Endothelial cell of umbilical vein (primary cell): ENCODE measurements at regions not wholly inside any gene's neighbourhood (a gene's known extent, or its start where the extent isn't known, plus 50 kb on each side); places are given as distances from the start of the nearest gene placed in this dataset.

Experiments used
- BruUV-seq: library from RNA; stranded (reverse); fragments of 400-500 nt; replicated peaks from 2 replicates; lab custom pipeline; 2021; lab: Mats Ljungman, UMichigan
- CTCF ChIA-PET: fragments of 300-600, 350-600 bp; sonication (Branson Sonifier 250); formaldehyde crosslinking; loops from one replicate; lab custom pipeline; 2021; ENCODE audit warnings: antibody characterized with exemption, inconsistent platforms; lab: Charles Lee
- POLR2A ChIA-PET: fragments of 300-600, 350-600 bp; sonication (Branson Sonifier 250); formaldehyde crosslinking; loops from one replicate; lab custom pipeline; 2021; ENCODE audit warnings: antibody characterized with exemption, inconsistent platforms; lab: Charles Lee
- DNase-seq: peaks from one replicate; pipeline ENCODE4 v3.0.0-alpha.2; 2011; ENCODE audit warnings: low read depth, low spot score
- FAIRE-seq: peaks from 2 replicates; lab custom pipeline; 2011; peaks lifted over from hg19 to GRCh38; lab: Jason Lieb, UNC
- H2AFZ ChIP-seq: 2 replicates; pipeline ENCODE4 v1.6.0; 2012; ENCODE audit warnings: low read depth, low read length, control low read depth, inconsistent platforms
- H3K27ac ChIP-seq: 2 replicates; pipeline ENCODE4 v1.5.1; 2011; ENCODE audit warnings: low read depth, mild to moderate bottlenecking, control low read depth, low read length, moderate library complexity; ENCODE audit not compliant: insufficient read depth
- H3K27me3 ChIP-seq, 2 experiments: 2 replicates each; pipeline versions ENCODE4 v1.6.0 to v1.6.1; 2011; ENCODE audit warnings: low read length in 2 of 2, mixed read lengths in 1 of 2; ENCODE audit not compliant: control insufficient read depth in 2 of 2, insufficient read depth in 2 of 2
- H3K36me3 ChIP-seq, 2 experiments: 2 replicates in 1 of 2; 3 replicates in 1 of 2; pipeline ENCODE4 v1.5.1; 2011; ENCODE audit warnings: low read length in 2 of 2, mild to moderate bottlenecking in 1 of 2, moderate library complexity in 1 of 2; ENCODE audit not compliant: control insufficient read depth in 2 of 2, insufficient read depth in 2 of 2; ENCODE audit errors: extremely low read depth in 1 of 2
- H3K4me1 ChIP-seq: 3 replicates; pipeline ENCODE4 v1.5.1; 2011; ENCODE audit warnings: mild to moderate bottlenecking, low read length; ENCODE audit not compliant: control insufficient read depth, insufficient read depth; ENCODE audit errors: extremely low read depth
- H3K4me2 ChIP-seq: 2 replicates; pipeline ENCODE4 v1.6.1; 2011; ENCODE audit warnings: low read length, control low read depth, mixed read lengths; ENCODE audit not compliant: insufficient read depth
- H3K4me3 ChIP-seq, 3 experiments: fragments of 200-600 bp in 1 of 3; sonication (generic), shearing (Covaris generic) in 1 of 3; replicated peaks in 1 of 3; 2 replicates each; pipeline ENCODE4 v1.5.1; 2011 to 2016; ENCODE audit warnings: control low read depth in 3 of 3, low read length in 3 of 3, mild to moderate bottlenecking in 2 of 3, inconsistent platforms in 1 of 3, low read depth in 1 of 3, moderate library complexity in 1 of 3; ENCODE audit not compliant: insufficient read depth in 1 of 3
- H3K79me2 ChIP-seq: 2 replicates; pipeline ENCODE4 v1.6.0; 2012; ENCODE audit warnings: low read length, inconsistent platforms; ENCODE audit not compliant: control insufficient read depth, insufficient read depth
- H3K9ac ChIP-seq: replicated peaks from 2 replicates; pipeline ENCODE3; 2011; ENCODE audit warnings: low read length, control low read depth; ENCODE audit not compliant: insufficient read depth; ENCODE audit errors: extremely low read depth
- H3K9me1 ChIP-seq: replicated peaks from 3 replicates; pipeline ENCODE4 v1.6.0; 2011; ENCODE audit warnings: mild to moderate bottlenecking, low read length; ENCODE audit not compliant: control insufficient read depth, insufficient read depth; ENCODE audit errors: extremely low read depth
- H3K9me3 ChIP-seq: replicated peaks from 2 replicates; pipeline ENCODE4 v1.5.1; 2012; ENCODE audit warnings: low read length, inconsistent platforms; ENCODE audit not compliant: control insufficient read depth, insufficient read depth
- H4K20me1 ChIP-seq: replicated peaks from 2 replicates; pipeline ENCODE3; 2011; ENCODE audit warnings: mild to moderate bottlenecking, low read length; ENCODE audit not compliant: control insufficient read depth, insufficient read depth; ENCODE audit errors: extremely low read depth
- EZH2 ChIP-seq: IDR thresholded peaks from 2 replicates; pipeline ENCODE4 v1.6.1; 2012; ENCODE audit warnings: borderline replicate concordance, low read depth, mild to moderate bottlenecking, moderate library complexity, low read length, inconsistent platforms; ENCODE audit not compliant: severe bottlenecking
- FOS ChIP-seq: IDR thresholded peaks from 2 replicates; pipeline ENCODE4 v1.6.1; 2011; ENCODE audit warnings: mild to moderate bottlenecking, low read length, moderate library complexity, borderline replicate concordance; ENCODE audit not compliant: insufficient read depth
- GATA2 ChIP-seq: IDR thresholded peaks from 2 replicates; pipeline ENCODE4 v1.7.0; 2011; ENCODE audit warnings: low read depth, mild to moderate bottlenecking, moderate library complexity, mixed read lengths, low read length; ENCODE audit not compliant: insufficient read length, insufficient read depth
- JUN ChIP-seq: IDR thresholded peaks from 2 replicates; pipeline ENCODE4 v1.6.1; 2011; ENCODE audit warnings: borderline replicate concordance, low read depth; ENCODE audit not compliant: insufficient read length, insufficient read depth
- MYC ChIP-seq: IDR thresholded peaks from one replicate; pipeline ENCODE4 v1.6.1; 2011; ENCODE audit warnings: mild to moderate bottlenecking, low read depth, low read length
- POLR2A ChIP-seq: IDR thresholded peaks from 2 replicates; pipeline ENCODE4 v1.6.1; 2012; ENCODE audit warnings: low read depth, mild to moderate bottlenecking, control low read depth, low read length
- POLR2AphosphoS5 ChIP-seq: IDR thresholded peaks from 2 replicates; pipeline ENCODE4 v1.6.1; 2012; ENCODE audit warnings: low read depth, mild to moderate bottlenecking, control low read depth, low read length, moderate library complexity; ENCODE audit not compliant: insufficient read depth
- dilution Hi-C: fragments of 300-500 bp; cut with MboI; formaldehyde crosslinking; loops from one replicate; pipeline ENCODE4 v1.15.0; 2019; ENCODE audit warnings: low sequenced_read_pairs; ENCODE audit not compliant: extremely low pct_ligation_motif_present
- intact Hi-C: fragments of 100-400 bp; cut with micrococcal nuclease; formaldehyde crosslinking; loops from one replicate; pipeline ENCODE4 v1.10.0; 2022
- TF ChIP-seq, protein P1 (sequence below), 2 donors: IDR thresholded peaks; 1 replicate in 1 of 2; 2 replicates in 1 of 2; pipeline ENCODE4 v1.5.1; 2011; ENCODE audit warnings: low read length in 2 of 2, mild to moderate bottlenecking in 2 of 2, moderate library complexity in 2 of 2, control low read depth in 1 of 2, inconsistent platforms in 1 of 2, low read depth in 1 of 2; ENCODE audit not compliant: insufficient read depth in 1 of 2; ENCODE audit errors: extremely low read depth in 1 of 2
- TF ChIP-seq, protein P2 (sequence below): IDR thresholded peaks from 2 replicates; pipeline ENCODE4 v1.6.1; 2011; ENCODE audit not compliant: insufficient read depth, insufficient read length

DNA sequence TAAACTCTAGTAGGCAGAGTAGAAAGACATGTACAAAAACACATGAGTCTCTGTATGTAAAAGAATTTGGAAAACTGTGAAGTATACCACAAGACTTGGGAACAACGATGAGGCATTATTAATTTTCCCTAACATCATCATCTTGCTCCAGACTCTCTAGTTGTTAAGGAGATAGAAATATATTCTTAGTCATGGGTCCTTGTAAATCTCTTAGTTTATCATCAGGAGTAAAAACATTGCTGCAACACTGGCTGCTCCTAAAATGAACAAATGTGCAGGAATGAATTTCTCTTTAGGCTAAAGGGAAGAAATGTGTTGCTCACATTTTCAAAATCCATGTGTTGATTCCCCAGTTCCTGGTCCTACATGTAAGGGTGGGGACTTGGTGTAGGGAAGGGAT, 384.6 kb downstream of the STIM2 start:
- Histone ChIP-seq H3K9ac (no peak overlapping the region), H3K27ac (no peak overlapping the region), H3K27me3 (no peaks in the 10 kb centered on the region), H3K79me2 (no peaks in the 10 kb centered on the region), H2AFZ (no peak overlapping the region), H3K9me3 (no peaks in the 10 kb centered on the region), H3K4me2 (no peak overlapping the region), H3K9me1 (no peaks in the 10 kb centered on the region), H3K4me3 (no peak overlapping the region), H3K36me3 (no peaks in the 10 kb centered on the region), H4K20me1 (no peaks in the 10 kb centered on the region), H3K4me1 (no peaks in the 10 kb centered on the region)
- TF ChIP-seq FOS: no peak
- TF ChIP-seq MYC: no peak
- TF ChIP-seq, protein P1, sequence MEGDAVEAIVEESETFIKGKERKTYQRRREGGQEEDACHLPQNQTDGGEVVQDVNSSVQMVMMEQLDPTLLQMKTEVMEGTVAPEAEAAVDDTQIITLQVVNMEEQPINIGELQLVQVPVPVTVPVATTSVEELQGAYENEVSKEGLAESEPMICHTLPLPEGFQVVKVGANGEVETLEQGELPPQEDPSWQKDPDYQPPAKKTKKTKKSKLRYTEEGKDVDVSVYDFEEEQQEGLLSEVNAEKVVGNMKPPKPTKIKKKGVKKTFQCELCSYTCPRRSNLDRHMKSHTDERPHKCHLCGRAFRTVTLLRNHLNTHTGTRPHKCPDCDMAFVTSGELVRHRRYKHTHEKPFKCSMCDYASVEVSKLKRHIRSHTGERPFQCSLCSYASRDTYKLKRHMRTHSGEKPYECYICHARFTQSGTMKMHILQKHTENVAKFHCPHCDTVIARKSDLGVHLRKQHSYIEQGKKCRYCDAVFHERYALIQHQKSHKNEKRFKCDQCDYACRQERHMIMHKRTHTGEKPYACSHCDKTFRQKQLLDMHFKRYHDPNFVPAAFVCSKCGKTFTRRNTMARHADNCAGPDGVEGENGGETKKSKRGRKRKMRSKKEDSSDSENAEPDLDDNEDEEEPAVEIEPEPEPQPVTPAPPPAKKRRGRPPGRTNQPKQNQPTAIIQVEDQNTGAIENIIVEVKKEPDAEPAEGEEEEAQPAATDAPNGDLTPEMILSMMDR (IDR thresholded peaks at IDR 0.05; ENCODE audit: extremely low read depth in 1 of 2, insufficient read depth in 1 of 2, low read depth in 1 of 2, low read length in 2 of 2): no peak
- no peak for TF ChIP-seq GATA2
- TF ChIP-seq POLR2AphosphoS5: no peak
- dilution Hi-C loops: no loop called here
- no peak for FAIRE-seq
- intact Hi-C loops: no loop called here
- POLR2A ChIA-PET: no interaction called here
- DNase-seq: no peak
- BruUV-seq: no TSS peak
- CTCF ChIA-PET: no interaction called here

DNA sequence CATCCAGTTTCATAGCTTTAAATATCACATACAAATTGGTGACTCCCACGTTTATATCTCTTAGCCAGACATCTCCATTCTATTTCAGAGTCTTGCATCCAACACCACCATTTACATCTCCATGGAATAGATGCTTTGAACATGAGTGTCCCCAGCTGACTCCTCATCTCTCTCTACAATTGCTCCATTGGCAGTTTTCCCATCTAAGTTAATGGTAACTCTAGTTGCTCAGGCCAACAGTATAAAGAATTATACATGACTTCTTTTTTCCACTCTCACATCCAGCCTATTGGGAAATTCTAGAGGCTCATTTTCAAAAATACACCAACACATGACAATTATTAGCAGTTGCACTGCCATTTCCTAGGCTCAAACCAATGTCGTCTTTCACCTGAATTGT, 388.2 kb downstream of the STIM2 start:
- Histone ChIP-seq H3K79me2 (no peaks in the 10 kb centered on the region), H3K9me1 (no peaks in the 10 kb centered on the region), H4K20me1 (no peaks in the 10 kb centered on the region), H3K27me3 (no peaks in the 10 kb centered on the region), H3K9me3 (no peaks in the 10 kb centered on the region), H2AFZ (no peak overlapping the region), H3K9ac (no peak overlapping the region), H3K27ac (no peak overlapping the region), H3K4me3 (no peak overlapping the region), H3K4me1 (no peaks in the 10 kb centered on the region), H3K4me2 (no peak overlapping the region), H3K36me3 (no peaks in the 10 kb centered on the region)
- TF ChIP-seq EZH2 (no peak), GATA2 (no peak), POLR2AphosphoS5 (no peak), JUN (no peak), FOS (no peak), MYC (no peak), POLR2A (no peak)
- TF ChIP-seq, protein P2, sequence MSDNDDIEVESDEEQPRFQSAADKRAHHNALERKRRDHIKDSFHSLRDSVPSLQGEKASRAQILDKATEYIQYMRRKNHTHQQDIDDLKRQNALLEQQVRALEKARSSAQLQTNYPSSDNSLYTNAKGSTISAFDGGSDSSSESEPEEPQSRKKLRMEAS: no peak
- TF ChIP-seq, protein P1 (IDR thresholded peaks at IDR 0.05; ENCODE audit: extremely low read depth in 1 of 2, insufficient read depth in 1 of 2, low read depth in 1 of 2, low read length in 2 of 2): no peak
- ChIA-PET CTCF (no interaction called here), POLR2A (no interaction called here)
- dilution Hi-C loops: no loop called here
- FAIRE-seq (no peak), DNase-seq (no peak)
- no TSS peak for BruUV-seq
- intact Hi-C loops: no loop called here
